Activated T-cell treated with anti-CD3 and anti-CD28 coated beads, Interleukin-2, amount 50 U/mL, for 72 hours (primary cell): ENCODE measurements at regions not wholly inside any gene's neighbourhood (a gene's known extent, or its start where the extent isn't known, plus 50 kb on each side); places are given as distances from the start of the nearest gene placed in this dataset.

ENCODE experiments used
- ATAC-seq, 2 donors: fragments of 150-1000 bp; cut with Tn5 transposase; replicated peaks in 1 of 2; 2 replicates each; pipeline ENCODE4 v1.10.0; 2021; ENCODE audit warnings: moderate library complexity in 2 of 2, mild to moderate bottlenecking in 1 of 2
- DNase-seq, 2 donors: peaks; one replicate each; pipeline ENCODE4 v3.0.0; 2021 to 2022; ENCODE audit warnings: mixed read lengths in 1 of 2
- H3K27ac Mint-ChIP-seq: one replicate; pipeline ENCODE4 v1.8.0; 2022; ENCODE audit warnings: mild to moderate bottlenecking, moderate library complexity, mixed read lengths
- H3K27me3 Mint-ChIP-seq: one replicate; pipeline ENCODE4 v1.8.0; 2022; ENCODE audit warnings: low read depth, mixed read lengths
- H3K36me3 Mint-ChIP-seq, 2 donors: one replicate each; pipeline ENCODE4 v1.8.0; 2022; ENCODE audit warnings: mixed read lengths in 2 of 2, mild to moderate bottlenecking in 1 of 2; ENCODE audit not compliant: insufficient read depth in 2 of 2
- H3K4me1 Mint-ChIP-seq: one replicate; pipeline ENCODE4 v1.8.0; 2022; ENCODE audit warnings: low read depth, mixed read lengths
- H3K4me3 Mint-ChIP-seq, 2 donors: one replicate each; pipeline ENCODE4 v1.8.0; 2022; ENCODE audit warnings: mild to moderate bottlenecking in 2 of 2, mixed read lengths in 2 of 2, moderate library complexity in 2 of 2
- H3K9me3 Mint-ChIP-seq, 2 donors: one replicate each; pipeline ENCODE4 v1.8.0; 2022; ENCODE audit warnings: mixed read lengths in 2 of 2

GRCh38 chr7:136079066-136079465 is 101.9 kb upstream of the MTPN start:
- H3K27me3 Mint-ChIP-seq = no peaks in the 10 kb centered on the region
- H3K27ac Mint-ChIP-seq = no peak overlapping the region
- H3K4me3 Mint-ChIP-seq = no peak overlapping the region
- no peak for DNase-seq
- H3K36me3 Mint-ChIP-seq = no peaks in the 10 kb centered on the region
- H3K4me1 Mint-ChIP-seq = no peaks in the 10 kb centered on the region
- H3K9me3 Mint-ChIP-seq = no peaks in the 10 kb centered on the region
- no peak for ATAC-seq

GRCh38 chr7:136078630-136079029 is 101.5 kb upstream of the MTPN start:
- ATAC-seq = no peak
- Mint-ChIP-seq H3K27me3 (no peaks in the 10 kb centered on the region), H3K4me1 (no peaks in the 10 kb centered on the region), H3K9me3 (no peaks in the 10 kb centered on the region), H3K36me3 (no peaks in the 10 kb centered on the region), H3K27ac (no peak overlapping the region), H3K4me3 (no peak overlapping the region)
- no peak for DNase-seq

- Mint-ChIP-seq H3K4me3 (no peak overlapping the region), H3K27ac (no peak overlapping the region), H3K27me3 (no peaks in the 10 kb centered on the region), H3K9me3 (no peaks in the 10 kb centered on the region), H3K4me1 (no peaks in the 10 kb centered on the region), H3K36me3 (no peaks in the 10 kb centered on the region)
- DNase-seq (no peak), ATAC-seq (no peak)
Measured at GRCh38 chr7:136076954-136077353, 99.8 kb upstream of the MTPN start.

- Mint-ChIP-seq H3K36me3 (no peaks in the 10 kb centered on the region), H3K27me3 (no peaks in the 10 kb centered on the region), H3K9me3 (no peaks in the 10 kb centered on the region), H3K4me1 (no peaks in the 10 kb centered on the region), H3K27ac (no peak overlapping the region), H3K4me3 (no peak overlapping the region)
- DNase-seq (no peak), ATAC-seq (no peak)
Measured at GRCh38 chr7:136074843-136075242, 97.7 kb upstream of the MTPN start.

GRCh38 chr7:136072447-136072846 is 95.3 kb upstream of the MTPN start:
- DNase-seq = no peak
- Mint-ChIP-seq H3K36me3 (no peaks in the 10 kb centered on the region), H3K4me3 (no peak overlapping the region), H3K27me3 (no peaks in the 10 kb centered on the region), H3K27ac (no peak overlapping the region), H3K9me3 (no peaks in the 10 kb centered on the region), H3K4me1 (no peaks in the 10 kb centered on the region)
- ATAC-seq = no peak

- peaks cover 4% of the 10 kb centered on the region for H3K4me1 Mint-ChIP-seq
- ATAC-seq = no peak
- no peak overlapping the region for H3K27ac Mint-ChIP-seq
- H3K36me3 Mint-ChIP-seq = no peaks in the 10 kb centered on the region
- no peak overlapping the region for H3K4me3 Mint-ChIP-seq
- H3K27me3 Mint-ChIP-seq = no peaks in the 10 kb centered on the region
- DNase-seq = no peak
- no peaks in the 10 kb centered on the region for H3K9me3 Mint-ChIP-seq
Measured at GRCh38 chr7:136070736-136071505, 93.8 kb upstream of the MTPN start.

- Mint-ChIP-seq H3K4me1 (peaks cover 8% of the 10 kb centered on the region), H3K9me3 (no peaks in the 10 kb centered on the region), H3K36me3 (no peaks in the 10 kb centered on the region), H3K4me3 (no peak overlapping the region), H3K27ac (no peak overlapping the region), H3K27me3 (no peaks in the 10 kb centered on the region)
- ATAC-seq = no peak
- no peak for DNase-seq
Measured at GRCh38 chr7:136069840-136070529, 92.8 kb upstream of the MTPN start.

- Mint-ChIP-seq H3K9me3 (no peaks in the 10 kb centered on the region), H3K4me1 (peaks cover 24% of the 10 kb centered on the region), H3K36me3 (no peaks in the 10 kb centered on the region), H3K27ac (no peak overlapping the region), H3K27me3 (no peaks in the 10 kb centered on the region), H3K4me3 (no peak overlapping the region)
- no peak for DNase-seq
- ATAC-seq = no peak
Measured at GRCh38 chr7:136067277-136067676, 90.1 kb upstream of the MTPN start.

- ATAC-seq (no peak), DNase-seq (no peak)
- H3K27ac Mint-ChIP-seq = no peak overlapping the region
- H3K4me1 Mint-ChIP-seq = peaks cover 24% of the 10 kb centered on the region
- H3K36me3 Mint-ChIP-seq = no peaks in the 10 kb centered on the region
- H3K27me3 Mint-ChIP-seq = no peaks in the 10 kb centered on the region
- H3K9me3 Mint-ChIP-seq = no peaks in the 10 kb centered on the region
- no peak overlapping the region for H3K4me3 Mint-ChIP-seq
Measured at GRCh38 chr7:136066304-136067143, 89.4 kb upstream of the MTPN start.

- ATAC-seq (peak; percentile 69 to 72), DNase-seq (no peak)
- peak overlapping the region; percentile 77 for H3K27ac Mint-ChIP-seq
- no peaks in the 10 kb centered on the region for H3K27me3 Mint-ChIP-seq
- H3K4me3 Mint-ChIP-seq = peak overlapping the region in 1 of 2 donors; percentile 37
- H3K4me1 Mint-ChIP-seq = peaks cover 24% of the 10 kb centered on the region
- no peaks in the 10 kb centered on the region for H3K9me3 Mint-ChIP-seq
- no peaks in the 10 kb centered on the region for H3K36me3 Mint-ChIP-seq
Measured at GRCh38 chr7:136064627-136065237, 87.6 kb upstream of the MTPN start.

GRCh38 chr7:136064081-136064480 is 86.9 kb upstream of the MTPN start:
- peaks cover 0 to under 1% of the 10 kb centered on the region in 2 donors for H3K36me3 Mint-ChIP-seq
- peak overlapping the region in 1 of 2 donors; percentile 37 for H3K4me3 Mint-ChIP-seq
- DNase-seq = peak; percentile 4 to 12
- peaks cover 24% of the 10 kb centered on the region for H3K4me1 Mint-ChIP-seq
- no peaks in the 10 kb centered on the region for H3K27me3 Mint-ChIP-seq
- peak; percentile 82 to 90 for ATAC-seq
- H3K27ac Mint-ChIP-seq = peak overlapping the region; percentile 77
- H3K9me3 Mint-ChIP-seq = no peaks in the 10 kb centered on the region

- Mint-ChIP-seq H3K4me3 (no peak overlapping the region), H3K27me3 (no peaks in the 10 kb centered on the region), H3K9me3 (no peaks in the 10 kb centered on the region), H3K27ac (no peak overlapping the region), H3K4me1 (peaks cover 24% of the 10 kb centered on the region), H3K36me3 (peaks cover 0 to 2% of the 10 kb centered on the region in 2 donors)
- no peak for ATAC-seq
- no peak for DNase-seq
Measured at GRCh38 chr7:136063326-136063666, 86.1 kb upstream of the MTPN start.
